SK-N-SH treated with all-trans-retinoic acid at 6 μM for 48 hours (cell line): ENCODE measurements at regions not wholly inside any gene's neighbourhood (a gene's known extent, or its start where the extent isn't known, plus 50 kb on each side); places are given as distances from the start of the nearest gene placed in this dataset.

Experiments used
- ATAC-seq: fragments of 200-7000 bp; cut with Tn5 transposase; 3 replicates; pipeline ENCODE4 v1.9.1; 2020; ENCODE audit warnings: mild to moderate bottlenecking, moderate library complexity
- ARNTL ChIP-seq: fragments of 450-650 bp; formaldehyde crosslinking; IDR thresholded peaks from 2 replicates; pipeline ENCODE4 v1.5.0; 2020; ENCODE audit warnings: low read depth, mild to moderate bottlenecking, moderate library complexity, borderline replicate concordance
- BACH2 ChIP-seq: fragments of 250-450 bp; sonication (Bioruptor Pico); IDR thresholded peaks from 2 replicates; pipeline ENCODE4 v1.9.0; 2021; ENCODE audit warnings: mild to moderate bottlenecking, borderline replicate concordance
- CREB5 ChIP-seq: fragments of 250-450 bp; sonication (Bioruptor Pico); IDR thresholded peaks from 2 replicates; pipeline ENCODE4 v1.5.1; 2020; ENCODE audit warnings: low read depth, mild to moderate bottlenecking, moderate library complexity
- CSDC2 ChIP-seq: fragments of 250-450 bp; sonication (Bioruptor Pico); IDR thresholded peaks from 2 replicates; pipeline ENCODE4 v1.5.0; 2020; ENCODE audit warnings: mild to moderate bottlenecking, moderate library complexity
- CSRNP3 ChIP-seq: fragments of 250-450 bp; sonication (Bioruptor Pico); IDR thresholded peaks from 2 replicates; pipeline ENCODE4 v1.5.1; 2021; ENCODE audit warnings: mild to moderate bottlenecking, moderate library complexity
- ESRRG ChIP-seq: fragments of 250-450 bp; sonication (Bioruptor Pico); IDR thresholded peaks from 2 replicates; pipeline ENCODE4 v1.6.1; 2021; ENCODE audit warnings: mild to moderate bottlenecking
- GLIS3 ChIP-seq: fragments of 250-450 bp; sonication (Bioruptor Pico); IDR thresholded peaks from 2 replicates; pipeline ENCODE4 v1.5.0; 2020; ENCODE audit warnings: mild to moderate bottlenecking, moderate library complexity
- ISL1 ChIP-seq: fragments of 250-450 bp; sonication (Bioruptor Pico); IDR thresholded peaks from 2 replicates; pipeline ENCODE4 v2.1.2; 2022; ENCODE audit warnings: mild to moderate bottlenecking, moderate library complexity
- OSR1 ChIP-seq: fragments of 250-450 bp; sonication (Bioruptor Pico); IDR thresholded peaks from 2 replicates; pipeline ENCODE4 v1.8.0; 2022; ENCODE audit warnings: moderate library complexity, mild to moderate bottlenecking, inconsistent platforms
- PATZ1 ChIP-seq: fragments of 250-450 bp; sonication (Bioruptor Pico); IDR thresholded peaks from 2 replicates; pipeline ENCODE4 v1.8.0; 2020; ENCODE audit warnings: mild to moderate bottlenecking, moderate library complexity, borderline replicate concordance
- PPARA ChIP-seq: fragments of 250-450 bp; sonication (Bioruptor Pico); IDR thresholded peaks from 2 replicates; pipeline ENCODE4 v1.5.0; 2020; ENCODE audit warnings: mild to moderate bottlenecking, borderline replicate concordance
- RARB ChIP-seq: fragments of 250-450 bp; sonication (Bioruptor Pico); IDR thresholded peaks from 2 replicates; pipeline ENCODE4 v1.8.0; 2021; ENCODE audit warnings: mild to moderate bottlenecking, moderate library complexity
- SNAI2 ChIP-seq: fragments of 250-450 bp; sonication (Bioruptor Pico); IDR thresholded peaks from 2 replicates; pipeline ENCODE4 v1.5.0; 2020; ENCODE audit warnings: mild to moderate bottlenecking, moderate library complexity
- TOX ChIP-seq: fragments of 250-450 bp; sonication (Bioruptor Pico); IDR thresholded peaks from 2 replicates; pipeline ENCODE4 v1.8.0; 2021; ENCODE audit warnings: mild to moderate bottlenecking, moderate library complexity, borderline replicate concordance
- TSHZ2 ChIP-seq: fragments of 250-450 bp; sonication (Bioruptor Pico); IDR thresholded peaks from 2 replicates; pipeline ENCODE4 v1.5.0; 2020; ENCODE audit warnings: mild to moderate bottlenecking, moderate library complexity
- ZC3H10 ChIP-seq: fragments of 250-450 bp; sonication (Bioruptor Pico); IDR thresholded peaks from 2 replicates; pipeline ENCODE4 v1.5.1; 2021; ENCODE audit warnings: mild to moderate bottlenecking, moderate library complexity
- ZFP3 ChIP-seq: fragments of 250-450 bp; sonication (Bioruptor Pico); IDR thresholded peaks from 2 replicates; pipeline ENCODE4 v1.5.0; 2020; ENCODE audit warnings: mild to moderate bottlenecking, moderate library complexity
- ZFP30 ChIP-seq: fragments of 450-650 bp; formaldehyde crosslinking; IDR thresholded peaks from 2 replicates; pipeline ENCODE4 v1.5.0; 2022; ENCODE audit warnings: mild to moderate bottlenecking, moderate library complexity
- ZNF565 ChIP-seq: fragments of 450-650 bp; formaldehyde crosslinking; conservative IDR thresholded peaks from 2 replicates; pipeline ENCODE4 v1.5.0; 2020; ENCODE audit warnings: low read depth, mild to moderate bottlenecking, moderate library complexity
- ZNF70 ChIP-seq: fragments of 450-650 bp; formaldehyde crosslinking; IDR thresholded peaks from 2 replicates; pipeline ENCODE4 v1.5.0; 2020; ENCODE audit warnings: mild to moderate bottlenecking, moderate library complexity
- ZNF8 ChIP-seq: fragments of 450-650 bp; formaldehyde crosslinking; IDR thresholded peaks from 2 replicates; pipeline ENCODE4 v1.5.0; 2020; ENCODE audit warnings: mild to moderate bottlenecking, moderate library complexity
- TF ChIP-seq, protein P1 (sequence below): fragments of 250-450 bp; sonication (Bioruptor Pico); IDR thresholded peaks from 2 replicates; pipeline ENCODE4 v1.8.0; 2021; ENCODE audit warnings: low read depth, mild to moderate bottlenecking, moderate library complexity, borderline replicate concordance

GRCh38 chr6:141664744-141665143 lies 468.0 kb upstream of the GJE1 start:
- TF ChIP-seq SNAI2 (CRISPR knock-in tag) (no peak), TOX (no peak), ZNF70 (CRISPR knock-in tag) (no peak), OSR1 (CRISPR knock-in tag) (no peak), ZNF8 (CRISPR knock-in tag) (no peak), CSRNP3 (CRISPR knock-in tag) (no peak), CREB5 (CRISPR knock-in tag) (no peak), TSHZ2 (no peak), CSDC2 (no peak), PPARA (CRISPR knock-in tag) (no peak), ESRRG (CRISPR knock-in tag) (no peak), ISL1 (CRISPR knock-in tag) (no peak), BACH2 (no peak), GLIS3 (CRISPR knock-in tag) (no peak)
- TF ChIP-seq, protein P1, sequence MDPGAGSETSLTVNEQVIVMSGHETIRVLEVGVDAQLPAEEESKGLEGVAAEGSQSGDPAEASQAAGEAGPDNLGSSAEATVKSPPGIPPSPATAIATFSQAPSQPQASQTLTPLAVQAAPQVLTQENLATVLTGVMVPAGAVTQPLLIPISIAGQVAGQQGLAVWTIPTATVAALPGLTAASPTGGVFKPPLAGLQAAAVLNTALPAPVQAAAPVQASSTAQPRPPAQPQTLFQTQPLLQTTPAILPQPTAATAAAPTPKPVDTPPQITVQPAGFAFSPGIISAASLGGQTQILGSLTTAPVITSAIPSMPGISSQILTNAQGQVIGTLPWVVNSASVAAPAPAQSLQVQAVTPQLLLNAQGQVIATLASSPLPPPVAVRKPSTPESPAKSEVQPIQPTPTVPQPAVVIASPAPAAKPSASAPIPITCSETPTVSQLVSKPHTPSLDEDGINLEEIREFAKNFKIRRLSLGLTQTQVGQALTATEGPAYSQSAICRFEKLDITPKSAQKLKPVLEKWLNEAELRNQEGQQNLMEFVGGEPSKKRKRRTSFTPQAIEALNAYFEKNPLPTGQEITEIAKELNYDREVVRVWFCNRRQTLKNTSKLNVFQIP (CRISPR knock-in tag) = no peak
- no peak for ATAC-seq

DNA sequence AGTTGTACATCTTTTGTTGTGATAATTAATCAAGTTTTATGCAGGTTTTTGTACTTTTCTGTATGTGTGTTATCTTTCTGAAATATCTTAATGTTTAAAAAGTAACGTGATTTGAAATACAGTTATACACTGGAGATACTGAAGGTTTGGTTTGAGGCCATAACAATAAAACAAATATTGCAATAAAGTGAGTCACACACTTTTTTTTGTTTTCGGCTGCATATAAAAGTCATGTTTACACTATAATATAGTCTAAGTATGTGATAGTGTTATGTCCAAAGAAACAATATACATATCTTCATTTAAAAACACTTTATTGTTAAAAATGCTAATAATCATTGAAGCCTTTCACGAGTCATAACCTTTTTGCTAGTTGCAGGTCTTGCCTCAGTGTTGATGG lies 473.1 kb upstream of the GJE1 start:
- no peak for TF ChIP-seq TOX
- TF ChIP-seq GLIS3 (CRISPR knock-in tag) = no peak
- ATAC-seq = no peak

DNA sequence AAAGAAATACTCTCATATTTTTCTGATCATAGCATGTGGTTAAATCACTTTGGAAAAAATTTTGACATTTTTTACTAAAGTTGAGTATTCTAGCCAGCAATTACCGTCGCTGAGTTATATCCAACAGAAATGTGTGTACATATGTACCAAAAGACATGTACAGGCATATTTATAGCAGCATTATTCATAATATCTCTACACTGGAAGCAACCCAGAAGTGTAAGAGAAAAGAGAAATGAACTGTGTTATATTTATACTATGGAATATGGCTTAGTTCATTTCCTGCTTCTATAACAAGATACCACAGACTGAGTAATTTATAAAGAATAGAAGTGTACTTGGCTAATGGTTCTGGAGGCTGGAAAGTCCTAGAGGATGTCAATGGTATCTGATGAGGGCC lies 474.0 kb upstream of the GJE1 start:
- no peak for ATAC-seq
- TF ChIP-seq ZNF70 (CRISPR knock-in tag) (no peak), TSHZ2 (no peak), ZC3H10 (CRISPR knock-in tag) (no peak), CREB5 (CRISPR knock-in tag) (no peak), CSRNP3 (CRISPR knock-in tag) (no peak), PATZ1 (CRISPR knock-in tag) (no peak), ZFP30 (CRISPR knock-in tag) (no peak), GLIS3 (CRISPR knock-in tag) (no peak), TOX (no peak), CSDC2 (no peak), RARB (CRISPR knock-in tag) (no peak), ZFP3 (CRISPR knock-in tag) (no peak), ARNTL (CRISPR knock-in tag) (no peak), ZNF565 (CRISPR knock-in tag) (no peak)
- TF ChIP-seq, protein P1 (CRISPR knock-in tag) = no peak
